Lower lobe of right lung (tissue), 2 donors: ENCODE measurements at regions not wholly inside any gene's neighbourhood (a gene's known extent, or its start where the extent isn't known, plus 50 kb on each side); places are given as distances from the start of the nearest gene placed in this dataset.

Source experiments
- ATAC-seq, 2 donors: fragments of 200-7000 bp; cut with Tn5 transposase; one replicate each; pipeline ENCODE4 v1.9.1; 2020 to 2022; ENCODE audit warnings: mild to moderate bottlenecking in 2 of 2, moderate library complexity in 2 of 2
- DNase-seq: peaks from one replicate; pipeline ENCODE4 v3.0.0-alpha.2; 2020
- H3K27ac ChIP-seq: fragments of 200-600 bp; one replicate; pipeline ENCODE4 v1.8.0; 2022
- H3K27me3 ChIP-seq: fragments of 200-600 bp; one replicate; pipeline ENCODE4 v1.8.0; 2022; ENCODE audit warnings: low read depth
- H3K36me3 ChIP-seq: fragments of 200-600 bp; one replicate; pipeline ENCODE4 v1.8.0; 2022; ENCODE audit warnings: mild to moderate bottlenecking
- H3K4me1 ChIP-seq: fragments of 200-600 bp; one replicate; pipeline ENCODE4 v1.8.0; 2022
- H3K4me3 ChIP-seq: fragments of 200-600 bp; one replicate; pipeline ENCODE4 v1.8.0; 2022; ENCODE audit warnings: mild to moderate bottlenecking
- H3K9me3 ChIP-seq: fragments of 200-600 bp; one replicate; pipeline ENCODE4 v1.8.0; 2022
- intact Hi-C: fragments of 100-400 bp; cut with DNase I; formaldehyde crosslinking; loops from one replicate; pipeline ENCODE4 v1.11.0; 2022
- TF ChIP-seq, protein P1 (sequence below): fragments of 200-600 bp; IDR thresholded peaks from one replicate; pipeline ENCODE4 v1.8.0; 2022; ENCODE audit warnings: antibody characterized with exemption, mild to moderate bottlenecking
- donor health status: DM: no; HTN: yes; CAD: no; lungs with severe emphysema.

DNA sequence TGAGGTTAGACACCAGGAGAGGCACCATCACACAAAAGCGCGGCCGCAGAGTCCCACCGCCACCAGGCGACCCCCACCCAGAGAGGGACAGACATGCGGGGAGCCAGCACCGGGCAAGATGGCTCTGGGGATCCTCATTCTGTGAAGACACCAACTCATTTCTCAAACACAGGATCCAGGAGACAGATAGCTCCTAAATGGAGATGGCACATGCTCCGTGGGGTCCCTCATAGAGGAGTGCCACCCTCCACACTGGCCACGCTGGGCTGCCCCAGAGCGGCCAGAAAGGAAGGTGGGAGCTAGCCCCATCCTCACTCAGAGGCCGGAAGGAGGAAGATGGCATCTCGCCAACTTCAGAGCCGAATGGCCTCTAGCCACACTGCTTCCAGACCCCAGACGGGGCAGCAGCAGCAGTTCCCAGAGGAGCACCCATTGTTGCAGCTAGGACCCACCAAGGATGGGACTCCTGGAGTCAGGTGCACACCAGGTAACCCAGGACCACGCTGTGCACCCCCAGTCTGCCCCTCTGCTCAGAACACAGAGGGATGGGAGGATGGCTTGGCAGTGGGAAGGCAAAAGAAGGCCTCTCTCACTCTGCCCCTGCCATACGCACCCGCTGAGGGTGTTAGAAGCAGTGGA lies 78.6 kb downstream of the ZIC5 start:
- Histone ChIP-seq H3K9me3 (no peaks in the 10 kb centered on the region), H3K27ac (no peak overlapping the region), H3K36me3 (no peaks in the 10 kb centered on the region), H3K4me3 (no peak overlapping the region), H3K4me1 (peaks cover 10% of the 10 kb centered on the region), H3K27me3 (peaks cover 40% of the 10 kb centered on the region)
- DNase-seq (no peak), ATAC-seq (peak in 1 of 2 donors; percentile 39)
- TF ChIP-seq, protein P1, sequence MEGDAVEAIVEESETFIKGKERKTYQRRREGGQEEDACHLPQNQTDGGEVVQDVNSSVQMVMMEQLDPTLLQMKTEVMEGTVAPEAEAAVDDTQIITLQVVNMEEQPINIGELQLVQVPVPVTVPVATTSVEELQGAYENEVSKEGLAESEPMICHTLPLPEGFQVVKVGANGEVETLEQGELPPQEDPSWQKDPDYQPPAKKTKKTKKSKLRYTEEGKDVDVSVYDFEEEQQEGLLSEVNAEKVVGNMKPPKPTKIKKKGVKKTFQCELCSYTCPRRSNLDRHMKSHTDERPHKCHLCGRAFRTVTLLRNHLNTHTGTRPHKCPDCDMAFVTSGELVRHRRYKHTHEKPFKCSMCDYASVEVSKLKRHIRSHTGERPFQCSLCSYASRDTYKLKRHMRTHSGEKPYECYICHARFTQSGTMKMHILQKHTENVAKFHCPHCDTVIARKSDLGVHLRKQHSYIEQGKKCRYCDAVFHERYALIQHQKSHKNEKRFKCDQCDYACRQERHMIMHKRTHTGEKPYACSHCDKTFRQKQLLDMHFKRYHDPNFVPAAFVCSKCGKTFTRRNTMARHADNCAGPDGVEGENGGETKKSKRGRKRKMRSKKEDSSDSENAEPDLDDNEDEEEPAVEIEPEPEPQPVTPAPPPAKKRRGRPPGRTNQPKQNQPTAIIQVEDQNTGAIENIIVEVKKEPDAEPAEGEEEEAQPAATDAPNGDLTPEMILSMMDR = no peak
- intact Hi-C loops = no loop called here

DNA sequence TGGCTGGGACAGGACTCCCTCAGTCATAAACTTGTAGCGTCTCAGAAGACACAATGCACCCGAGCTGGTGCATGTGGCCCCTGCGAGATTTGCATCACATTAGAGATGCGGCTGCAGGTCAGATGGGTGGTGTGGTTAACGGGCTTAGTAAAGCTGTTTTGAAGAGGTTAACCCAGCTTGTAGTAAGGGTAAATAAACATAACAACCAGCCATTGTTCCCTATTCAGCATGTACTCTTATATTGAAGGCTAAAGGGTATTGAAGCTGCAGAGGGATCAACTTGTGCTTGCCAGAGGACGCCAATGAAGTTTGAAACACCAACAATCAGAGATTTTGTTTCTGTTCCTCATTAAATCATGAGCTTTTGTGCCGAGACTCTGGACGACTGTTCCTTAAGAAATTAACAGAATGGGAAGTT lies 79.4 kb downstream of the ZIC5 start:
- no peak overlapping the region for H3K4me3 ChIP-seq
- TF ChIP-seq, protein P1 = no peak
- peaks cover 38% of the 10 kb centered on the region for H3K27me3 ChIP-seq
- no peaks in the 10 kb centered on the region for H3K36me3 ChIP-seq
- H3K27ac ChIP-seq = no peak overlapping the region
- H3K9me3 ChIP-seq = no peaks in the 10 kb centered on the region
- DNase-seq = no peak
- intact Hi-C loops = no loop called here
- H3K4me1 ChIP-seq = peaks cover 10% of the 10 kb centered on the region
- ATAC-seq = no peak

DNA sequence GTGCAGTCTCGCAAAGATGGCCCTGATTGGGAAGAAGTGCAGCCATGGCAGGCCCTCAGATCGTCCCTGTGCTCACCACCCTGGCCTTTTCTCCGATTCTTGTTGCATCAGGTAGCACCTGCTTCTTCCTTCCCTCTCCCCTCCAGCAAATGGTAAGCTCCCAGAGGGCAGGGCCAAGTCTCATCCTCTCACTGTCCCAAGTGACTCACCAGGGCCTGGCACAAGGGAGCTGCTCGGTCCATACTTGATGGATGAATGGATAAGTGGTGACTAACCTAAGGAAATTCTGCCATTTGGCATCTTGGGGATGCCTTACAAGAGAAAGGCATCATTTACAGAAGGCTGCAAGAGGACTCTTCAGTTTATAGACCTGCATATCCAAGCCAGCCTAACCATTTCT lies 84.9 kb downstream of the ZIC5 start:
- intact Hi-C loops = no loop called here
- TF ChIP-seq, protein P1 = no peak
- H3K4me3 ChIP-seq = no peak overlapping the region
- no peaks in the 10 kb centered on the region for H3K4me1 ChIP-seq
- no peak overlapping the region for H3K27ac ChIP-seq
- no peak for DNase-seq
- no peaks in the 10 kb centered on the region for H3K9me3 ChIP-seq
- no peaks in the 10 kb centered on the region for H3K27me3 ChIP-seq
- H3K36me3 ChIP-seq = no peaks in the 10 kb centered on the region
- no peak for ATAC-seq

DNA sequence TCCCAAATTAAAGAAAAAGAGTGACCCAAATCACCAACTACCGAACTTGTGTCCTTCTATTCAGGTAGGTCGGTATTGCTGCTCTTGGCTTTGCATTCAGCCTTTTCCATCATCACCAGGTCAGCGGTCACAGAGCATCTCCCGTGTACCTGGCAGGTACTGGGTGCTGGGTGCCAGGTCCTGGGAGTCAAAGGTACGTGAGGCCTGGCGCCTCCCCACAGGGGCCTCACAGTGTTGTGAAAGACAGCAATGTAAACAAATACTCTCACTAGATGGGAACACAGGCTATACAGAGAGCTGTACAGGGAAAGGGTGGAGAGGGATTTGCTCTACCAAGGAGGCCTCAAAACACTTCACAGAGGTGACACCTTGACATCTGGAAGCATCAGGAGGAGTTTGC lies 86.7 kb downstream of the ZIC5 start:
- intact Hi-C loops = no loop called here
- Histone ChIP-seq H3K27ac (no peak overlapping the region), H3K4me3 (no peak overlapping the region), H3K9me3 (no peaks in the 10 kb centered on the region), H3K27me3 (no peaks in the 10 kb centered on the region), H3K4me1 (no peaks in the 10 kb centered on the region), H3K36me3 (no peaks in the 10 kb centered on the region)
- ATAC-seq (no peak), DNase-seq (no peak)
- TF ChIP-seq, protein P1 = no peak

DNA sequence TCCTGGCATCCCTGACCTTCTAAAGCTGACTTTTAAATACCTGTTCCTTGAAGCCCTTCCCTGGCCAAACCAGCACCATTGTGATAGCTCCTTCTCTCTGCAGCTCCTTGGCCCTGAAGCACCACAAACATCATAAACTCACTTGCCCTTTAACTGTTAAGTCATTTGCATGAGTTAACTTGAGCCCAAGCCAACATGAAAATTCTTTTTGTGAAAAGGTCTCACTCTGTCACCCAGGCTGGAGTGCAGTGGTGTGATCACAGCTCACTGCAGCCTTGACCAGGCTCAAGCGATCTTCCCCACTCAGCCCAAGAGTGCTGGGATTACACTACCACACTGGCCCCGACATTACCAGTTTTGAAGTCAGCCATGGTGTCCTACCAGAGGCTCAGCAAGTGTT lies 87.8 kb downstream of the ZIC5 start:
- Histone ChIP-seq H3K4me1 (no peaks in the 10 kb centered on the region), H3K9me3 (no peaks in the 10 kb centered on the region), H3K4me3 (no peak overlapping the region), H3K27me3 (no peaks in the 10 kb centered on the region), H3K27ac (no peak overlapping the region), H3K36me3 (no peaks in the 10 kb centered on the region)
- no peak for ATAC-seq
- TF ChIP-seq, protein P1 = no peak
- no peak for DNase-seq
- intact Hi-C loops = no loop called here
